ENCODE measurements at regions not wholly inside any gene's neighbourhood (a gene's known extent, or its start where the extent isn't known, plus 50 kb on each side); places are given as distances from the start of the nearest gene placed in this dataset.

GRCh38 chr11:127485541-127485940 lies 485.0 kb upstream of the KIRREL3 start:
- TF ChIP-seq, protein P1, sequence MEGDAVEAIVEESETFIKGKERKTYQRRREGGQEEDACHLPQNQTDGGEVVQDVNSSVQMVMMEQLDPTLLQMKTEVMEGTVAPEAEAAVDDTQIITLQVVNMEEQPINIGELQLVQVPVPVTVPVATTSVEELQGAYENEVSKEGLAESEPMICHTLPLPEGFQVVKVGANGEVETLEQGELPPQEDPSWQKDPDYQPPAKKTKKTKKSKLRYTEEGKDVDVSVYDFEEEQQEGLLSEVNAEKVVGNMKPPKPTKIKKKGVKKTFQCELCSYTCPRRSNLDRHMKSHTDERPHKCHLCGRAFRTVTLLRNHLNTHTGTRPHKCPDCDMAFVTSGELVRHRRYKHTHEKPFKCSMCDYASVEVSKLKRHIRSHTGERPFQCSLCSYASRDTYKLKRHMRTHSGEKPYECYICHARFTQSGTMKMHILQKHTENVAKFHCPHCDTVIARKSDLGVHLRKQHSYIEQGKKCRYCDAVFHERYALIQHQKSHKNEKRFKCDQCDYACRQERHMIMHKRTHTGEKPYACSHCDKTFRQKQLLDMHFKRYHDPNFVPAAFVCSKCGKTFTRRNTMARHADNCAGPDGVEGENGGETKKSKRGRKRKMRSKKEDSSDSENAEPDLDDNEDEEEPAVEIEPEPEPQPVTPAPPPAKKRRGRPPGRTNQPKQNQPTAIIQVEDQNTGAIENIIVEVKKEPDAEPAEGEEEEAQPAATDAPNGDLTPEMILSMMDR (IDR thresholded peaks at IDR 0.05), result no peak
- ATAC-seq (ENCODE audit: low FRiP score) (no peak), DNase-seq (ENCODE audit: low spot score) (no peak)

DNA sequence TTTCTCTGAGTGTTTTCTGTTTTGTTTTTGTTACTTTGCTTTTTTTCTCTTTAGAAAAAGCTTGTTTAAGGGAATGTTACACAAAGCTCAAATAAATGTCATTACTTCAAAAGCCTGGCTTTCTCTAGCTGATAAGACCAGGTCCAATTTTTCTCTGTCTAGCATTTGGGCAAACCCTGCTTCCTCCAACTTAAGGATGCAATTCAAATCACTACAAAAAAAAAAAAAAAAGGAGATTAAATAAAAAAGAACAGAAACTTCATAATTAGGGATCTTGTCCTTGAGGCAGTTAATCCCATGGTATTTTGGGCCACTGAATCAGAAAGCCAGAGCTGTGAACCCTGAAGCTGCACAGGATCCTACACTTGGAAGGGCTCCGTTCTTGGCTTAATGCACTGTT lies 480.8 kb upstream of the KIRREL3 start:
- TF ChIP-seq, protein P1 (IDR thresholded peaks at IDR 0.05), result no peak
- ATAC-seq (ENCODE audit: low FRiP score) (no peak), DNase-seq (ENCODE audit: low spot score) (no peak)

GRCh38 chr11:127478826-127479225 lies 478.3 kb upstream of the KIRREL3 start:
- ATAC-seq (ENCODE audit: low FRiP score) (no peak), DNase-seq (ENCODE audit: low spot score) (no peak)
- TF ChIP-seq, protein P1 (IDR thresholded peaks at IDR 0.05), result no peak

- ATAC-seq (ENCODE audit: low FRiP score), result no peak
- TF ChIP-seq, protein P1 (IDR thresholded peaks at IDR 0.05), result no peak
- no peak for DNase-seq (ENCODE audit: low spot score)
These were observed 474.2 kb upstream of the KIRREL3 start for GRCh38 chr11:127474766-127475165.

DNA sequence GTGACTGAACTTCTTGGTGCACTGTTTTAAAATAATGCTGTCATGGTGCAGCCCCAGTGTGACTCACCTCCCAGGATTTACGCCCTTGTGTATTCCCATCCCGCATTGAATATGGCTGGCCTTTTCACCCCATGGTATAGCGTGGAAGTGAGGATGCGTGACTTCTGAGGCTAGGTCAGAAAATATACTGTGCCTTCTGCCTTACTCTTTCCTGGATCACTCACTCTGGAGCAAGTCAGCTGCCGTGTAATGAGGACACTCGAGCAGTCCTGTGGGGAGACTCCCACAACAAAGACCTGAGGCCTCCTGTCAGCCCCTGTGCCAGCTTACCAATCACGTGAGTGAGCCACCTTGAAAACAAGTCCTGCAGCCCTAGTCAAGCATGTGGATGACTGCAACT lies 471.9 kb upstream of the KIRREL3 start:
- TF ChIP-seq, protein P1 (IDR thresholded peaks at IDR 0.05), result no peak
- DNase-seq (ENCODE audit: low spot score) (no peak), ATAC-seq (ENCODE audit: low FRiP score) (no peak)

DNA sequence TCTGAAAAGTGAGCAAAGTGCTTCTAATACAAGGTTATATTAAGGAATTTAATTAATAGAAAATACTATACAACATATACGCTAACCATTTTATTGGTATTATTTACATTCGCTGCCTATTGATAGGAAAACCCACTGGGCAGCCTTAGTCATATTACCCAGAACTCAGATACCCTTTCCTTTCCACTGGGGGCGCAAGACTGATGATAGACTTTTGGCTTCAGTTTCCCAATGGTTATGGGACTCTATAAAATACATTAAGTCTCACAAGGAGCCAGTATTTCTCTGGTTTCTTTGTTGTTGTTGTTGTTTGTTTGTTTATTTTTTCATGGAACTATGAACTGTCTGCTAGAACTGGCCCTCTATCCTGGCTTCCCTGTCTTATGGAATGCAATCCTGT lies 471.1 kb upstream of the KIRREL3 start:
- DNase-seq (ENCODE audit: low spot score) (no peak), ATAC-seq (ENCODE audit: low FRiP score) (no peak)
- TF ChIP-seq, protein P1 (IDR thresholded peaks at IDR 0.05), result no peak

DNA sequence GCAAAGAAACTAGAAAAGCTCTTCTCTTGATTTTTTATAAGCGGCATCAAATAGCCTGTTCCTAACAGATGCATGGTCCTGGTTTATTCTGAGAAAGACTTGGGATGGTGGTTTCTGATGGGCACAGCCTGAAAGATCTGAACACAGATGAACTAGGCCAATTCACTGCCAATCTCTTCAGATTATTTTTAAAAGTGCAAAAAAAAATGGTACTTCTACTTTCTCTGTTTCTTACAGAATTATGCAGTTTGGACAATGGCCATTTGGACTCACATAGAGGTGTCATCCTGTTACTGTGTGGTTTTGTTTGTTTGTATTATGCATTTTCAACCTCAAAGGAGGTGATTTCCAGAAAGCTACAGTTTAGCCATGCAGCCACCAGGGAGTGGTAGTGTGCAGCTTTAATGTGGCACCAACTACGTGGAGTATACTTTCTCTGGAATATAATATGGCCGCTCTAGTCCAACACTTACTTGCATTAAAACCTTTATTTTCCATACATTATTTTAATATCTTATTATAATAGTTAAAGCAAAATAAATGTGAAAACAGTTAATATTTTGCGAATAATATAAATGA lies 469.8 kb upstream of the KIRREL3 start:
- ATAC-seq (ENCODE audit: low FRiP score), result no peak
- TF ChIP-seq, protein P1 (IDR thresholded peaks at IDR 0.05), result no peak
- no peak for DNase-seq (ENCODE audit: low spot score)

All from omental fat pad (tissue), 3 donors.